Duodenal mucosa (tissue), 2 donors: ENCODE measurements at regions not wholly inside any gene's neighbourhood (a gene's known extent, or its start where the extent isn't known, plus 50 kb on each side); places are given as distances from the start of the nearest gene placed in this dataset.
"Not testable (repeated sequence)": the region's sequence is repeated elsewhere in the genome, so short reads cannot be mapped to it uniquely, and the experiment has no call there.

Experiments
- H3K27ac ChIP-seq: one replicate; pipeline ENCODE4 v1.7.0; 2013; ENCODE audit warnings: low read depth, low read length
- H3K27me3 ChIP-seq, 2 donors: one replicate each; pipeline ENCODE4 v1.7.0; 2013; ENCODE audit warnings: low read length in 2 of 2, control low read depth in 1 of 2; ENCODE audit not compliant: insufficient read depth in 2 of 2, control insufficient read depth in 1 of 2
- H3K36me3 ChIP-seq, 2 donors: one replicate each; pipeline ENCODE4 v1.7.0; 2013; ENCODE audit warnings: low read length in 2 of 2, control low read depth in 1 of 2; ENCODE audit not compliant: insufficient read depth in 2 of 2, control insufficient read depth in 1 of 2
- H3K4me1 ChIP-seq, 2 donors: one replicate each; pipeline ENCODE4 v1.7.0; 2013; ENCODE audit warnings: low read length in 2 of 2, control low read depth in 1 of 2; ENCODE audit not compliant: insufficient read depth in 2 of 2, control insufficient read depth in 1 of 2
- H3K4me3 ChIP-seq, 2 donors: one replicate each; pipeline ENCODE4 v1.7.0; 2013; ENCODE audit warnings: low read length in 2 of 2, low read depth in 1 of 2
- H3K9ac ChIP-seq, 2 donors: one replicate each; pipeline ENCODE4 v1.7.0; 2013; ENCODE audit warnings: low read length in 2 of 2, low read depth in 1 of 2
- H3K9me3 ChIP-seq, 2 donors: one replicate each; pipeline ENCODE4 v1.7.0; 2013; ENCODE audit warnings: low read length in 2 of 2, control low read depth in 1 of 2; ENCODE audit not compliant: control insufficient read depth in 1 of 2

- Histone ChIP-seq H3K36me3 (no peaks in the 10 kb centered on the region), H3K27me3 (no peaks in the 10 kb centered on the region)
Observed at GRCh38 chr1:222004784-222005183, 262.9 kb upstream of the DUSP10 start.

DNA sequence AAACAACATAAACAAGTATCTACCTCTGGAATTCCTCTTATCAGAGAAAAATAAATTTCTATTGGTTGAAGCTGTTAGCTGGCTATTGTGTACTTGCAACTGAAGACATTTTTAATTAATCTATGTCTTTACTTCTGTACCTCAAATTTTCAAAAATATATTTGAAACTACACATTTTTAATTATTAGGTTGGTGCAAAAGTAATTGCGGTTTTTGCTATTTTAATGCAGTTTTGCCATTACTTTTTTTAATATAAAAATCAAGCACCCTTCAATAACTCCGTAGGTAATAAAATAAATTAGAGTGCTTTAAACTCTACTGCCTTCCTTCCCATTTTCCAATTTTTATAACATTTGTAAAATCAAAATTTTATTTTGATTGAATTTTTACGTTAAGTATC is 262.1 kb upstream of the DUSP10 start:
- H3K4me1 ChIP-seq = no peaks in the 10 kb centered on the region
- no peak overlapping the region for H3K4me3 ChIP-seq
- no peak overlapping the region for H3K27ac ChIP-seq
- H3K36me3 ChIP-seq = no peaks in the 10 kb centered on the region
- H3K27me3 ChIP-seq = no peaks in the 10 kb centered on the region
- H3K9me3 ChIP-seq = no peaks in the 10 kb centered on the region
- H3K9ac ChIP-seq = no peak overlapping the region

More at GRCh38 chr1:222004784-222005183, 262.9 kb upstream of the DUSP10 start:
- H3K9me3 ChIP-seq = no peaks in the 10 kb centered on the region
- H3K4me1 ChIP-seq = no peaks in the 10 kb centered on the region
- H3K4me3 ChIP-seq = no peak overlapping the region
- H3K27ac ChIP-seq = no peak overlapping the region
- H3K9ac ChIP-seq = no peak overlapping the region

DNA sequence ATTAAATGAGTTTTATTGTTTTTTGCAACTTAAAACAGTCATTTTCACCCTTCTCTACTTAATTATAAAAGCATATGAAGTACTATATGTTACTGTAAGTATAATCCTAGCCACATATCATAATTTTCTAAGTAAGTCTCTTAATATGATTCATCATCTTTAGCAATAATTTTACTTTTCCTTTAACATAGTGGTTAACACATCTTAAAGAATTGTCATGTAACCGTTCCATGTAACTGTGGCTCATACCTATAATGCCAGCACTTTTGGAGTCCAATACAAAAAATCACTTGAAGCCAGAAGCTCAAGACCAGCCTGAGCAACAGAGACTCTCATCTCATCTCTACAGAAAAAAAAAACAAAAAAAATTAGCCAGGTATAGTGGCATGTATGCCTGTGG is 260.6 kb upstream of the DUSP10 start:
- no peaks in the 10 kb centered on the region for H3K36me3 ChIP-seq
- H3K27me3 ChIP-seq = no peaks in the 10 kb centered on the region
- no peaks in the 10 kb centered on the region for H3K4me1 ChIP-seq
- H3K4me3 ChIP-seq = no peak overlapping the region
- H3K9ac ChIP-seq = no peak overlapping the region
- H3K9me3 ChIP-seq = no peaks in the 10 kb centered on the region
- no peak overlapping the region for H3K27ac ChIP-seq

DNA sequence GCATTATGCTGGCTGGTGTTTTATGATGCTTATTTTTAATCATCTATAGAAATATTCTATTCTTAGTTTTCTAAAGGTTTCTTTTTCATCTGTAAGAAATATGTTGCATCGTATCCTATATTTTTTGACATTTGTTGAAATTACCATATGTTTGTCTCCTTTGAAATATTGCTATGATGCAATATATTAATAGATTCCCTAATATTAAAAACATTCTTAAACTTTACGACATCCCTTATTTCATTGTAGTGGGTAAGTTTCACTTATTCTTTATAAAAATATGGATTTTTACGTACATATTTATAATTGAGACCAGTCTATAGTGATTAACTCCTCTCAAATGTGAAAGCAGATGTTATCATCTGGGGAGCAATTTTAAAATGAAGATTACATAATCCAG is 258.2 kb upstream of the DUSP10 start:
- no peak overlapping the region for H3K27ac ChIP-seq
- H3K4me1 ChIP-seq = no peaks in the 10 kb centered on the region
- H3K27me3 ChIP-seq = no peaks in the 10 kb centered on the region
- no peak overlapping the region for H3K9ac ChIP-seq
- no peak overlapping the region for H3K4me3 ChIP-seq
- no peaks in the 10 kb centered on the region for H3K9me3 ChIP-seq
- no peaks in the 10 kb centered on the region for H3K36me3 ChIP-seq

GRCh38 chr1:221998781-221999180 is 256.9 kb upstream of the DUSP10 start:
- Histone ChIP-seq H3K27ac (no peak overlapping the region), H3K36me3 (no peaks in the 10 kb centered on the region), H3K4me3 (no peak overlapping the region), H3K9ac (no peak overlapping the region), H3K4me1 (no peaks in the 10 kb centered on the region), H3K27me3 (no peaks in the 10 kb centered on the region), H3K9me3 (no peaks in the 10 kb centered on the region)

DNA sequence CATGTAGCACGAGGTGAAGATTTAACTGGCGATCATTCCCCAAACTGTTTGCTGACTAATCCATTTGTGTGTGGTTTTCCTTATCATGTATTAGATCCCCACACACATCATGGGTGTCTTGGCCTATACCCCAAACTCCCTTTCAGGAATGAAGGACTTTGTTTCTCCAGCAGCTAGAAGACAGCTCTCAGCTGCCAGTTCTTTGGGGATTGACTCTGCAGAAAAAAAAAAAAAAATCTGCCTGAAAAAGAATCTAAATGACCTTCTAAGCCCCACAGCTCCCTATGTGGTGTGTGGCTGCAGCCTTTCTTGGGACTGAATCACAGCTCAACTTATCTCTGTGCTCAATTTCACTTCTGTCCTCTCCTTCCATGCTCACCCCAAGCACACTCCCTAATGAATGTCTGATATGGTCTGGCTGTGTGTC is 256.3 kb upstream of the DUSP10 start:
- Histone ChIP-seq H3K4me3 (no peak overlapping the region), H3K27me3 (no peaks in the 10 kb centered on the region), H3K36me3 (no peaks in the 10 kb centered on the region), H3K9me3 (no peaks in the 10 kb centered on the region), H3K27ac (no peak overlapping the region), H3K9ac (no peak overlapping the region), H3K4me1 (no peaks in the 10 kb centered on the region)

DNA sequence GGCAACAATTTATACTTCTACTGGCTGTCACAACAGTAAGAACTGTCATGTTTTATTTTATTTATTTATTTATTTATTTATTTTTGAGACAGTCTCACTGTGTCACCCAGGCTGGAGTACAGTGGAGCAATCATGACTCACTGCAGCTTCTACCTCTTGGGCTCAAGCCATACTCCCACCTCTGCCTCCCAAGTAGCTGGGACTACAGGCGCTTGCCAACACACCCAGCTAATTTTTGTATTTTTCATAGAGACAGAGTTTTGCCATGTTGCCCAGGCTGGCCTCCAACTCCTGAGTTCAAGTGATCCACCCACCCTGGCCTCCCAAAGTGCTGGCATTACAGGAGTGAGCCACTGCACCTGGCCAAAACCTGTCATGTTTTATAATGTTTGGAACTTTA is 255.1 kb upstream of the DUSP10 start:
- not testable (repeated sequence) for H3K27ac ChIP-seq, H3K9ac ChIP-seq, H3K9me3 ChIP-seq, H3K4me1 ChIP-seq, H3K36me3 ChIP-seq, H3K27me3 ChIP-seq, H3K4me3 ChIP-seq

DNA sequence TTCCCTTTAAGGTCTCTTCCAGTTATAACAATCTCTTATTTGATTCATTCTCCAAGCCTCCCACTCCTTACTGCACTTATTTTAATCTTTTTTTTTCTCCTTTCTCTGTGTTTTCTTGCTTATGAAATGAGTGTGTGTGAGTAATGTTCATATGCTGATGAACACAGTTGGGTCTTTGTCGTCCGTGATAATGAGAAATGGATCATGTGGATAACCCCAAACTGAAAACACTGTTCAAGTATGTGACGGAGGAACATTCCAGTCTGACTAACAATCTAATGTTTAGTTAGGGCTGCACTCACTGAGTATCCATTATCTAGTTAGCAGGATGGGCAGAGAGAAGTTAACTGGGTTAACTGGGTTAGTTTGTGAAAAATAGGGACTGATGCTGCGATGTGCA is 253.1 kb upstream of the DUSP10 start:
- Histone ChIP-seq H3K36me3 (no peaks in the 10 kb centered on the region), H3K9ac (no peak overlapping the region), H3K27me3 (no peaks in the 10 kb centered on the region), H3K4me1 (no peaks in the 10 kb centered on the region), H3K27ac (no peak overlapping the region), H3K4me3 (no peak overlapping the region), H3K9me3 (no peaks in the 10 kb centered on the region)

GRCh38 chr1:221994274-221994698 is 252.4 kb upstream of the DUSP10 start:
- no peaks in the 10 kb centered on the region for H3K36me3 ChIP-seq
- no peaks in the 10 kb centered on the region for H3K27me3 ChIP-seq
- no peak overlapping the region for H3K9ac ChIP-seq
- H3K4me3 ChIP-seq = no peak overlapping the region
- H3K27ac ChIP-seq = no peak overlapping the region
- H3K9me3 ChIP-seq = no peaks in the 10 kb centered on the region
- H3K4me1 ChIP-seq = no peaks in the 10 kb centered on the region

DNA sequence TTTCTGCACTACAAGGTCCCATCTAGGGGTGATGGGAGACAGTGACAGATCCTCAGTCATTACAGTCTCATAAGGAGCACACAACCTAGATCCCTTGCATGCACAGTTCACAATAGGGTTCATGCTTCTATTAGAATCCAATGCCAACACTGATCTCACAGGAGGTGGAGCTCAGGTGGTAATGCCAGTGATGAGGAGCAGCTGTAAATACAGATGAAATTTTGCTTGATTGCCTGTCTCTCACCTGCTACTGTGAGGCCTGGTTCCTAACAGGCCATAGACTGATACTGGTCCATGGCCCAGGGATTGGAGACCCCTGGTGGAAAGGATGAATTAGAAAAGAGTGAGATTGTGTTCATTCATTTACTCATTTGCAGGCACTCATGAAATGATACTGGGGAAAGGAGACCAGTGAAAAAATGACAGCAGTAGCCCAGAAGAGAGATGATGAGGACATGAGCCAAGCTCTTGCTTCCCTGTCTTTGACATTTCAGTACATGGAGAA is 251.6 kb upstream of the DUSP10 start:
- no peaks in the 10 kb centered on the region for H3K27me3 ChIP-seq
- no peak overlapping the region for H3K4me3 ChIP-seq
- H3K27ac ChIP-seq = no peak overlapping the region
- H3K4me1 ChIP-seq = no peaks in the 10 kb centered on the region
- no peaks in the 10 kb centered on the region for H3K9me3 ChIP-seq
- no peak overlapping the region for H3K9ac ChIP-seq
- no peaks in the 10 kb centered on the region for H3K36me3 ChIP-seq

GRCh38 chr1:221992427-221992826 is 250.5 kb upstream of the DUSP10 start:
- Histone ChIP-seq H3K36me3 (no peaks in the 10 kb centered on the region), H3K27ac (no peak overlapping the region), H3K9ac (no peak overlapping the region), H3K4me1 (no peaks in the 10 kb centered on the region), H3K4me3 (no peak overlapping the region), H3K9me3 (no peaks in the 10 kb centered on the region), H3K27me3 (no peaks in the 10 kb centered on the region)
